Activated CD4-positive, CD25-positive, alpha-beta regulatory T cell (primary cell): ENCODE measurements at regions not wholly inside any gene's neighbourhood (a gene's known extent, or its start where the extent isn't known, plus 50 kb on each side); places are given as distances from the start of the nearest gene placed in this dataset.

Source experiments
- DNase-seq, 4 experiments: peaks; one replicate each; lab custom pipeline; 2025; lab: John Stamatoyannopoulos, UW

GRCh38 chr5:158159621-158160020 is 300.7 kb upstream of the CLINT1 start:
- DNase-seq, result no peak

- no peak for DNase-seq
These were observed 297.0 kb upstream of the CLINT1 start for GRCh38 chr5:158155811-158156505.

DNA sequence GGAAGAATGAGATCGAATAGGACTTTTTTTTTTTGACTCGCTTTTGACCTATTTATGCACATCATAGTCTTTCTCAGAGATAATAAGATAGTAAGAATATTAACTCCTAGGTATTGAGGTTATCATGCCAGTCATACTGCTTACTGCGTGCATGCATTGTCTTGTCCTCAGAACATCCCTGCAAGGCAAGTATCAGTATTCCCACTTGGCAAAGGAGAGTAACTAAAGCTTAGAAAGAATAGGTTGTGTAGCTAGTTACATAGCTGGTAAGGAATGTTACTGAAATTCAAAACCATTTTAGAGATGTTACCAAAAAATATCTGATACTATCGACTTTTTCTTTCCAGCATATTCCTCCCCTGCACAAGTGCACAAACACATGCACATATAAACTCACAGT is 296.1 kb upstream of the CLINT1 start:
- DNase-seq, result no peak

- DNase-seq, result no peak
These were observed 295.5 kb upstream of the CLINT1 start for GRCh38 chr5:158154226-158155005.

DNA sequence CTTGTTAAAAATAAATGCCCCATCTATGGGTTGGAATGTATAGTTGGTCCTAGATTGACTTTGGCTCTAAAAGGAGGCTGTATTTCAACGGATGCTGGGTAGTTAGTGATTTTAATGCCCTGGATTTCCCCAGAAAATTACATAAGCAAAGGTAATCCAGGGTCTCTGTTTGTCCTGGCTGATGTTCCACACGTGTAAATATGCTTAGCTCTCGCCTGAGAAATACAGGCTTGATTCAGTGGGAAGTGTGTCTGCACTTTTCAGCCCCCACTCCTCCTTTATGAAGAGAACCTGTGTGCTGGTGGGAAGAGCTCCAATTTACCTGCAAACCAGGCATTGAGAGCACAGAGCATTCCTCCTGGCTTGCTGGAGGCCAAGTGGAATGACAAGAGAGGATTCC is 294.6 kb upstream of the CLINT1 start:
- no peak for DNase-seq

DNA sequence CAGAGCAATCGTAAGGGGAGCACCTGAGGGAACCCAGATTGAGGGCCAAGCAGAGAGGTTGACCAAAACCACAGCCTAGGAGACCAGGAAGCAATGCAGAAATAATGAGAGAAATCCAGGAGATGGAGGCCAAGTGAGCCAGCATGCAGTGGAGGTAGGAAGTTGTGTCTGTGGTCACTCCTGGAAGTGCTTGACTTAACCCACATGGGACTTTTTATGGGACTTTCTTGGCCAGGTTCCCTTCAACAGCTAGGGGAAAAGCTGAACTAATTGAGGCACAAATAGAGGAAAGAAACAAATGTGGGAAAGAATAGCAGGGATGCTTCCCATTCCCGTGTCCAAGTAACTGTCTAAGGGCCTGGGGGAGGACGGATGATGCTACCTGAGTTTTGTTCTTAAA is 293.2 kb upstream of the CLINT1 start:
- DNase-seq, result no peak

GRCh38 chr5:158147227-158147626 is 288.3 kb upstream of the CLINT1 start:
- DNase-seq, result no peak

DNA sequence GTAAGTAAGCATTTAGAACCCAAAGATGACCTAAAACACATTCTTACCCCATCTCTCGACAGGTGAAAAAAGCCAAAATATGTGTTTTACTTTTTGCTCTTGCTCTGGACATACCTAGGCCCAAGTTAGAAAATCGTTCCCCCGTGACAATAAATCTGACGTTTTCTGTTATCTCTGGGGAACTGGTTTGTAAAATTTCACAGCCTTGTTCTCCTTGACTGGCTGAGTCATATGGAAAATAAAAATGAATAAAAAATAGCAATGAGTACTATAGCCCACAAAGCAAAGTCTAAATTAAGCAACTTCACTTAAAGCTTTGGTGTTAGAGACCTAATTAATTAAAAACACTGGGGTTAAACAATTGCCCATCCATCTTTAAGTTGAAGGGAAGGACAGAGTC is 286.9 kb upstream of the CLINT1 start:
- DNase-seq, result no peak

GRCh38 chr5:158143081-158143480 is 284.1 kb upstream of the CLINT1 start:
- DNase-seq, result no peak

- no peak for DNase-seq
These were observed 283.2 kb upstream of the CLINT1 start for GRCh38 chr5:158142156-158142555.

DNA sequence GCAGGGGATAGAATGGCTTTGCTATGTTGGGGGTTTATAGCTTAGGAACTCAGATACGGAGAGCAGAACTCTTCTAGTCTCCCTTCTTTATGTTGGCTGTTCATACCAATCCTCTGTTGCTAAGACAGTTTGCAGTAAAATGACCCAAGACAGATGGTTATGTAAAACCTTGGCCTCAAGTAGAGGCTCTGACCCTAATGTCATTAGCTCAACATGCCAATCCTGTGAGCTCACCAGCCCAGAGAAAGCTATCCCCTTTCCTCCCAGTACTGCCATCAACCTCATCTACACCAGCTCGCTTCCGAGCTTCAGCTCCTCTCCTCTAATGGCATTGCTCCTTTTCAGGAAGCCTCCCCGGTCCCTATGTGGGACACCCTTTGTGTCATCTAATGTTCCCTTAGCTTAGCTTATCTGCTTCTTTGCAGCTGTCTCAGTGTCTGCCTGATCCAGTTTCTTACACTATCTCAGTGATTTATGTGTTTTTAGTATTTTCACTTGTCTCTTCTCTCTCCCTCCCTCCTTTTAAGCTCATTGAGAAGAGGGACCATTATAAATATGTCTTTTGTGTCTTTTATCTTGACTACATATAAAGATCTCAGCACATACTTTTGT is 281.3 kb upstream of the CLINT1 start:
- no peak for DNase-seq

- no peak for DNase-seq
These were observed 280.2 kb upstream of the CLINT1 start for GRCh38 chr5:158139161-158139560.

DNA sequence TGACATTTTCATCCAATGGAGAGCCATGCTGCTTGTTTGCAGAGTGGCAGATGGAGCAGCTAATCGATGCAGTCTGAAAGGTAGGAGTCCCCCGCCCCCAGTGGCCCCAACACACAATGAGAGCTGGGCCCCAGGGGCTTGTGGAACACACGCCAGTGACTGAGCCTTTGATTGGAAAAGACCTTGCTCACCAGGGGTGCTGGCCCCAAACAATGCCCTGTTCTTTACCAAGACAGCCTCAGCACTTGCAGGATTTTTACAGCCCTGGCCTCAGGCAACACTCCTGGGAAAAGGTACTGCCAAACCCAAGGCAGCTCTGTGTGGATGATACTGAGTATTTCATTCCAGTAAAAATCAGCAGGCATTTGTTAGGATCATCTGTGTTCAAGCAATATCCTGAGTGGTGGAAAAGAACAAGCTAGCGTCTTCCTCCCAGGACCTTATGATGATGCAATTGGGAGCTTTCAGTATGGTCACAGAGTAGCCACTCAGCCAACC is 276.8 kb upstream of the CLINT1 start:
- no peak for DNase-seq

GRCh38 chr5:158133369-158133768 is 274.4 kb upstream of the CLINT1 start:
- DNase-seq, result no peak

DNA sequence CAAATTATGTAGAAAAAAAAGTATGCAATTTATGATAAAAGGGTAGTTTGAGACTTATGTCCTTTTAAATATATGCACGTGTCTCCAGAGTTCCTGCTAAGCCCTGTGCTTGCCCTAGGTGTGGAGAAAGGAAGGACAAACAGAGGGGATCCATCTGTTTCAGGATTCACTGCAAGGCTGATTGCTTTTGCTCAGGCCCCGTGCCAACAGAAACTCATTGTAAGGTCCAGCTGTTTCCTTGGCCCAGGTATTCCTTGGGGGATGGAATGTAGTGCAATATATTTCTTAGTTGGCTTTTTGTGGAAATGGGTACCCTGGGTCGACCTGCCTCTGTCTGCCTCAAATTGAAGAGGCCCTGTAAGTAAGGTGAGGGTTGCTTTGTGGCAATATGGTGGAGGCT is 268.6 kb upstream of the CLINT1 start:
- no peak for DNase-seq

- DNase-seq, result no peak
These were observed 267.8 kb upstream of the CLINT1 start for GRCh38 chr5:158126442-158127405.

- DNase-seq, result no peak
These were observed 265.8 kb upstream of the CLINT1 start for GRCh38 chr5:158124606-158125316.

GRCh38 chr5:158123595-158123994 is 264.6 kb upstream of the CLINT1 start:
- no peak for DNase-seq

GRCh38 chr5:158121678-158122077 is 262.7 kb upstream of the CLINT1 start:
- DNase-seq, result no peak

DNA sequence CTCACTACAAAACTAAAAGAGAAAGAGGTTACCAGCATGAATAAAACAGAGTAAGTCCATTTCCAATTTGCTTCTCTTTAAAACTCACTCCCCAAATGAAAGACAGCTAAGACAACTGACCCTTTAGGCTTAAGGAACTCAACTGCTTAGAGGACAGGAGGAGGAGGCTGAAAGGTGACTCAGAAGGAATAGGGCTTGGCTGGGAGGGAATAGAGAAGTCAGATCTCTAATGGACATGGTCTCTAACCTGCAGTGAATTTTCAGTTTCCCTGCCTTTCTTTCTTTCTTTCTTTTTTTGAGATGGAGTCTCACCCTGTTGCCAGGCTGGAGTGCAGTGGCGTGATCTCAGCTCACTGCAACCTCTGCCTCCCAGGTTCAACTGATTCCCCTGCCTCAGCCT is 261.8 kb upstream of the CLINT1 start:
- no peak for DNase-seq
